ENCODE measurements at regions not wholly inside any gene's neighbourhood (a gene's known extent, or its start where the extent isn't known, plus 50 kb on each side); places are given as distances from the start of the nearest gene placed in this dataset.

- DNase-seq (no peak), ATAC-seq (no peak)
- Histone ChIP-seq H3K9me3 (ENCODE audit: control insufficient read depth, insufficient read depth, low read length) (no peaks in the 10 kb centered on the region), H3K4me1 (ENCODE audit: control insufficient read depth, insufficient read depth, low read length) (no peaks in the 10 kb centered on the region), H3K27me3 (ENCODE audit: control insufficient read depth, insufficient read depth, low read length) (no peaks in the 10 kb centered on the region), H3K27ac (ENCODE audit: low read length) (no peak overlapping the region), H3K4me3 (ENCODE audit: low read length) (no peak overlapping the region), H3K36me3 (ENCODE audit: control insufficient read depth, insufficient read depth, low read length) (no peaks in the 10 kb centered on the region)
- 80% methylated on average over 1 of the region's 1 CpG for WGBS (ENCODE audit: insufficient coverage)
- peaks cover 2% of the 10 kb centered on the region in 2 donors for H3K9me3 Mint-ChIP-seq
- no peaks in the 10 kb centered on the region for H3K4me1 Mint-ChIP-seq
- H3K27me3 Mint-ChIP-seq (ENCODE audit: low read depth in 2 of 2) = no peaks in the 10 kb centered on the region
- H3K27ac Mint-ChIP-seq = no peak overlapping the region
- TF ChIP-seq CTCF (IDR thresholded peaks at IDR 0.05) = no peak
- no peak overlapping the region for H3K4me3 Mint-ChIP-seq
- intact Hi-C loops (cut with micrococcal nuclease) = no loop called here
- H3K36me3 Mint-ChIP-seq = no peaks in the 10 kb centered on the region
Measured at GRCh38 chr1:96553811-96554210, 167.8 kb upstream of the PTBP2 start.

GRCh38 chr1:96554364-96554763 lies 167.2 kb upstream of the PTBP2 start:
- Histone ChIP-seq H3K4me3 (ENCODE audit: low read length) (no peak overlapping the region), H3K27ac (ENCODE audit: low read length) (no peak overlapping the region), H3K9me3 (ENCODE audit: control insufficient read depth, insufficient read depth, low read length) (no peaks in the 10 kb centered on the region), H3K36me3 (ENCODE audit: control insufficient read depth, insufficient read depth, low read length) (no peaks in the 10 kb centered on the region), H3K4me1 (ENCODE audit: control insufficient read depth, insufficient read depth, low read length) (no peaks in the 10 kb centered on the region), H3K27me3 (ENCODE audit: control insufficient read depth, insufficient read depth, low read length) (no peaks in the 10 kb centered on the region)
- H3K4me3 Mint-ChIP-seq = no peak overlapping the region
- WGBS (ENCODE audit: insufficient coverage) = 95% methylated on average over 2 of the region's 4 CpGs
- no peak overlapping the region for H3K27ac Mint-ChIP-seq
- no peaks in the 10 kb centered on the region for H3K36me3 Mint-ChIP-seq
- H3K27me3 Mint-ChIP-seq (ENCODE audit: low read depth in 2 of 2) = no peaks in the 10 kb centered on the region
- no peak for TF ChIP-seq CTCF (IDR thresholded peaks at IDR 0.05)
- DNase-seq (no peak), ATAC-seq (no peak)
- peaks cover 2 to 4% of the 10 kb centered on the region in 2 donors for H3K9me3 Mint-ChIP-seq
- no peaks in the 10 kb centered on the region for H3K4me1 Mint-ChIP-seq
- intact Hi-C loops (cut with micrococcal nuclease) = no loop called here

GRCh38 chr1:96557336-96557735 lies 164.2 kb upstream of the PTBP2 start:
- Histone ChIP-seq H3K36me3 (ENCODE audit: control insufficient read depth, insufficient read depth, low read length) (no peaks in the 10 kb centered on the region), H3K4me3 (ENCODE audit: low read length) (no peak overlapping the region), H3K9me3 (ENCODE audit: control insufficient read depth, insufficient read depth, low read length) (no peaks in the 10 kb centered on the region), H3K27ac (ENCODE audit: low read length) (no peak overlapping the region), H3K27me3 (ENCODE audit: control insufficient read depth, insufficient read depth, low read length) (no peaks in the 10 kb centered on the region), H3K4me1 (ENCODE audit: control insufficient read depth, insufficient read depth, low read length) (no peaks in the 10 kb centered on the region)
- Mint-ChIP-seq H3K36me3 (peaks cover 5% of the 10 kb centered on the region), H3K4me1 (no peaks in the 10 kb centered on the region), H3K9me3 (peaks cover 8 to 10% of the 10 kb centered on the region in 2 donors), H3K27ac (no peak overlapping the region), H3K4me3 (no peak overlapping the region), H3K27me3 (ENCODE audit: low read depth in 2 of 2) (no peaks in the 10 kb centered on the region)
- no peak for TF ChIP-seq CTCF (IDR thresholded peaks at IDR 0.05)
- intact Hi-C loops (cut with micrococcal nuclease) = no loop called here
- 90% methylated on average over 5 of the region's 5 CpGs for WGBS (ENCODE audit: insufficient coverage)
- DNase-seq (no peak), ATAC-seq (no peak)

GRCh38 chr1:96558635-96559034 lies 162.9 kb upstream of the PTBP2 start:
- Histone ChIP-seq H3K4me1 (ENCODE audit: control insufficient read depth, insufficient read depth, low read length) (no peaks in the 10 kb centered on the region), H3K27me3 (ENCODE audit: control insufficient read depth, insufficient read depth, low read length) (no peaks in the 10 kb centered on the region), H3K36me3 (ENCODE audit: control insufficient read depth, insufficient read depth, low read length) (no peaks in the 10 kb centered on the region), H3K9me3 (ENCODE audit: control insufficient read depth, insufficient read depth, low read length) (no peaks in the 10 kb centered on the region), H3K4me3 (ENCODE audit: low read length) (no peak overlapping the region), H3K27ac (ENCODE audit: low read length) (no peak overlapping the region)
- Mint-ChIP-seq H3K27me3 (ENCODE audit: low read depth in 2 of 2) (no peaks in the 10 kb centered on the region), H3K4me3 (no peak overlapping the region), H3K36me3 (peaks cover 13% of the 10 kb centered on the region), H3K4me1 (no peaks in the 10 kb centered on the region), H3K9me3 (peaks cover 12% of the 10 kb centered on the region in 2 donors), H3K27ac (no peak overlapping the region)
- intact Hi-C loops (cut with micrococcal nuclease) = no loop called here
- ATAC-seq (no peak), DNase-seq (no peak)
- TF ChIP-seq CTCF (IDR thresholded peaks at IDR 0.05) = no peak
- WGBS (ENCODE audit: insufficient coverage) = 54% methylated on average over 1 of the region's 1 CpG
